ENCODE measurements at regions not wholly inside any gene's neighbourhood (a gene's known extent, or its start where the extent isn't known, plus 50 kb on each side); places are given as distances from the start of the nearest gene placed in this dataset.
"Not testable (repeated sequence)": the region's sequence is repeated elsewhere in the genome, so short reads cannot be mapped to it uniquely, and the experiment has no call there.

DNA sequence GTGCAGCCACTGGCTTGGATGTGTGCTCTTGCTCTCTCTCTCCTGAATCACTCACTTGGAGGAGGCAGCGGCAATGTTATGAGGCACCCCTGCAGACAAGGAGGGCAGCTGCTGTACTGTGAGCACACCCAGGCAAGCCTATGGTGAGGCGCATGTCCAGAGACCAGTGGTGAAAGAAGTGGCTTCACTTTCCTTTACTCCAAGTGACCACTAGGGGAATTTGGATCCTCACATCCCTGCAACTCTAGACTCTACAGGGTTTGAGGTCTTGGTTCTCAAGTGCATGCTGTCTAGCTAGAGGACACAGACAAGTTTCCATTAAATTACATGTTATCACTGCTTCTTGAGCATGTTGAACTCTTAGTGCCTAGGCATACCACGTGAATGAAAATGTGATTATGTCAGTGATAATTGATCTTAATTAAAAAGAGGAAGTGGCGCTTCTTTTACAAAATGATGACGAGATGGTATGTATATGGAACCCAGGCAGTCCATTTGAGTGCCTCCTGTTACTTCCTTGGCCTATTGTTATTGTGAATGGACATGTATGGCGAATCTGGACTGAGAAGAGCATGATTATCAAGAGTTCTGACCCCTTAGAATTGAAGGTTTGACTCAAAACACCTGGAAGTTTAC lies 181.0 kb upstream of the CDH2 start:
- DNase-seq: no peak

DNA sequence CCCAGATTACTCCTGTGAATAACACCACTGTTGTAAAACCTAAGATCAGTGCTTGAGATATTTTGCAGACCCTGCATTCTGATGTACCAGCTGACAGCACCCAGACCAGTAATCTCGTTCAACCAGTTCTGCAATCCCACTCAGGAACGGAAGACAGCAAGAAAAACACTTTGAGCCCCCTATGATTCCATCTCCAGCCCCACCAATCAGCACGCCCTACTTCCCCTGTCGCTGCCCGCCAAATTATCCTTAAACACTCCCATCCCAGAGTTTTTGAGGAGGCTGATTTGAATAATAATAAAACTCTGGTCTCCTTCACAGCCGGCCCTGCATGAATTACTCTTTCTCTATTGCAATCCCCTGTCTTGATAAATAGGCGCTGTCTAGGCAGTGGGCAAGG lies 173.9 kb upstream of the CDH2 start:
- DNase-seq: no peak

DNA sequence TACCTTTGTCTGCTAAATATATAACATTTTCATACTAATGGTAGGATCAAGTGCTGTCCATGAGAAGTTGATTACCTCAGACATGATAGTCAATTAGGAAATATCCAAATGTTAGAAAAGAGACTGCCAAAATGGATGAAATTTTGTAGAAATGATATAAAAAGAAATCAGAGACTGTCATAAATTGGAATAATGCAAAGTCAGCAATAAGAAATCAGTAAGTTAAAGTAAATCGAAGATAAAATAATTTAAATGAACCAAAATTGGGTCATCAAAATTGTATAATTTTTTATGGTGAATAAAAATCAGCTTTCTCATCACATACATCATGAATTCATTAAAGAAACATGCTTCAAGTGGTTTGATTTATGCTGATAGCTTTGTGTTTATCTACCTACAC lies 165.3 kb upstream of the CDH2 start:
- DNase-seq: no peak

DNA sequence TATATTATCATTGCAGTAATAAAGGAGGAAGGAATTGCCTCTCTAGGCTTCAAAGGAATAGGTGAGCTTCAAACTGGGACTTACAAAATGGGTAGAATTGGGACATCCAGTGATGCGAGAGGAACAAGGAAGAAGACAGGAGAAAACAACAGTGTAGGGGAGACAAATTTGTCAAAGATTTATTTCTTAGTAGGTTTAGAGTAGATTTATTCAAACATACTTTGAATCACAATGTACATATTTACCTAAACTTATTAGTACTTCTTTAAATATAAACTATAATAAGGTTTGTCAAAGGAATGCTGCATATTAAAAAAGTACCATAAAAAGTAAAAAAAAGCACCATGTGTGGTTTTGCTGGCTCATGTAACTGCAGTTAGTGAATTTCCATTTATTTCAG lies 161.4 kb upstream of the CDH2 start:
- DNase-seq: no peak

DNA sequence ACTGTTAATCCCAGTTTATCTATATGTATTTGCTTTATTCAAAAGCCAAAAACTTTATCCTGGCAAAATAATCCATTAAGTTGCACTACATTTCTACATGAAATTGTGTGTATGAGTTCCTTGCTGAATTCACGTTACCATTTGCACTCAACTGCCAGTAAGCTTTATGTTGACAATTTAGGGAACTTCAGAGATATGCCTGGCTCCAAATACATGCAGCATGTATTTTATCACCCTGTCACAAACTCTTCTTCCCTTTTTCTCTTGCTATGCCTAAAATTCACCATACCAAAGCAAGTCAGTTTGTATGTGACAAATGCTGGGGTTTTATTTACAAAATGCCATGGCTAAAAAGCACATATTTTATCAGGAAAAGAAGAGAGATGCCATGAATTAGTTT lies 157.6 kb upstream of the CDH2 start:
- no peak for DNase-seq

DNA sequence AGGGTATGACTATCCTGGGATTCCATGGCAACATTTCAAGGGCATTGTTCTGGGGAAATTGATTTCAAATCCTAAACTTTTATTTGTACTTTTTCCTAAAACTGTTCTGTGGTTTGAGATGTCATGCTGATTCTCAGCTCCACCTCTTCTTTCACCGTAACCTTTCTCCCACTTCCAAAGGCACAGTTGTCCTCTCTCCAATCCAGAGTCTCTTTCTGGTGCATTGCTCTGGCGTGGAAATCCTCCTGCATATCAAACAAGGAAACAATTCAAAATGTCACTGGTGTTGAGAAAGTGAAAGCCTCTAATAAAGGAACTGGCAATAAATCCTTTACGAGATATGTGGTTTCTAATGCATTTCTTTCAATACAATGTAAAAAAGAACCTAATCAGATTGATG lies 155.1 kb upstream of the CDH2 start:
- no peak for DNase-seq

DNA sequence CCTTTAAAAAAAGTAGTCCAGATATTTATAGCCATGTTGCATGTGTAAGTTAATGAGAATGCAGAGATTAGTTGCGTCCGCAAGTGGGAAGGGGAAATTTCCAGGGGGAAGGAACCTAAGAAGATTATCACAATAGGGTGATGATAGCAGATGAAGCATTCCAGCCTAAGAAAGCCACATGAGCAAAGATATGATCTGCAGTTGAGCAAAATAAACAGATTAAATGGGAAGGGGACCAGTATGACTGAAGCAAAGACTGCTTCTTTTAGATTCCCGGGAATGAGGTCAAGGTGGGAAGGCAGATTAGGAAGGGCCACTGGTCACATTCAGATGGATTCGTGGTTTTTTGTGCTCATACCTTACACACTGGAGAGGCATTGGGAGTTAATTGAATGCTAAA lies 154.6 kb upstream of the CDH2 start:
- DNase-seq: no peak

DNA sequence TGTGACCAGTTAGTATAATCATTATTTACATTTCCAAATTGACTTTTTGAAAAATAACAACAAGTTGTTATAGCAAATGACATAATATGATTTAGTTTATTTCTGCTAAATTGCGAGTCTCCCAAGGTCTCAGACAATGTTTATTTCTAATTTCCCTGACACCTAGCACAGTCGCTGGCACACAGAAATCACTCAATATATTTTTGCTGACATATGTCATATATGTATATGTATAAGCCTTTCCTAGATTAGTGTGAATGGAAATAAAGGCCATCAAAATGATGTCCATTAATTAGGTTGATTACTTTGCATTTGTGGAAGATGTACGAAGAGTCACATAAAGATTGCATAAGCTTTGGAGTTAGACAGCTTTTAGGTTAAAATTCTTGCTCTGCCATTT lies 136.7 kb upstream of the CDH2 start:
- no peak for DNase-seq

DNA sequence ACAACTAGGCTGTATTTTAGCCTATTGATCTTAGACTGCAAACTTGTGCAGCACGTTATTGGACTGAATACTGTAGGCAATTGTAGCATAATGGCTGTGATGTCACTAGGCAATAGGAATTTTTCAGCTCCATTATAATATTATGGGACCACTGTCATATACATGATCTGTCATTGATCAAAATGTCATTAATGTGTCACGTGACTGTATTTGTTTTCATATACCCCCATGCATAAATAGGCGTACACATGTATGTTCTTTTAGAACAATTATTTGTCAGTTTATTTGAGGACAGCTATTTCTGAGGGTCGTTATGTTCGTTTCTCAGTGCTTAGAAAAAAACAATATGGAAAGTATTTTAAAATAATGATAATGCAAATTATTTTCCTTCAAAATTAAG lies 111.9 kb upstream of the CDH2 start:
- no peak for DNase-seq

DNA sequence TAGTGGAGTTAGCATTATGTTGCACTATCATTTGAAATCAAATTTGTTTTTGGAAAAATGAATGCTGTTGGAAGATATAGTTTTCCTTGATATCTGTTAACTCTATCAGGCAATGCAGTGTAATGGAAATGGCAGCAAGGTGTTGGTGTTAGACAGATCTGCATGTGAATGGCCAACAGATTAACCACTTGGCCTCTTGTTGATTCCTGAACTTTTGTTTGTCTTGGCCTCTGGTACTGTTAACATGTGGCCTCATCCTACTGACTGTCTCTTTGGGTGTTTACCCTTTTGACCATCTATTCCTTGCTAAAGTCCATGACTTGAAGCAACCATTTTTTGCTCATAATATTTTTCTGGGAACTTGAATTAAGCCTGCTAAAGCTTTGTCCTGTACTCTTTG lies 110.2 kb upstream of the CDH2 start:
- no peak for DNase-seq

DNA sequence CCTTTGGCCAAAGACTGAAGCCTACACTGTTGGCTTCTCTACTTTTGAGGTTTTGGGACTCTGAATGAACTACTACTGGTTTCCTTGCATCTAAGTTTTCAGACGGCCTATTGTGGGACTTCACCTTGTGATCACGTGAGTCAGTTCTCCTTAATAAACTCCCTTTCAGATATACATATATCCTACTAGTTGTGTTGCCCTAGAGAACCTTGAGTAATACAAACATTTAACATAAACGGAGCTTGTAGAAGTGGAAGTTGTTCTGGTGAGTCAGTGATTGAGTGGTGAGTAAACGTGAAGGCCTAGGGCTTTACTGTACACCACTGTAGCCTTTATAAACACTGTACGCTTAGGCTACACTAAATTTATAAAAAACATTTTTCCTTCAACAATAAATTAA lies 107.2 kb upstream of the CDH2 start:
- DNase-seq: no peak

DNA sequence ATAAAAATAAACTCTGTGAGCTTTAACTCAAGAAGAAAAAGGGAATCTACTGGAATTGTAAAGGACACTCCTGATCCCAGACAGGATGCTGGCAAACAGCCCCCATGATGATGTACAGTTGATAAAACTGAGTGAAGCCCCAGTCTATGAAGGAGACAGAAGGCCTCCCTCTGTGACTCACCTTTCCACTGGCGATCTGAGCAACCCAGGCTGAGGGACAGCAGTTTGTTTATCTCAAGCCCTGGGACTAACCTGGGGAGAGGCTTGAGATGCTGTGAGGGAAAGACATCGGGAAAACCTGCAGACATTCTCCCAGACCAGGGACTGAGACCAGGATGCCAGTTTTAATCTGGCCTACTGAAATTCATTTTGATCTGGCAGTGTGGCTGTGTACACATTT lies 104.5 kb upstream of the CDH2 start:
- DNase-seq: no peak

DNA sequence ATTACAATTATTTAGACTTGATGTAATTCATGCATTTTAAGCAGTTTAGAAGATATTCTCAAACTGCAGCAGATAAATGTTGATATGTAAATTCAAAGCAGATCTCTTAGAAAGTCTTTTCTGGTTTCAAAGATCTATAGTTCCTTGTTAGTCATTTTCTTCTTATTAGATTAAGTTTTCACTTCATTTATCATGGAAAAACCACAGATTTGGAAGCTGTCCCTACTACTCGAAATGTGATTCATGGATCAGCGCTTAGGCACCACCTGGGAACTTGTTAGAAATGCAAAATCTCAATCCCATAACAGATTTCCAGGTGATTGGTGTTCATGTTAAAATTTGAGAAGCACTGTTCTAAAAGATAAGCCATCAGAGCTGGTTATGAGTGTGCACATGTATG lies 92.8 kb upstream of the CDH2 start:
- DNase-seq: no peak

DNA sequence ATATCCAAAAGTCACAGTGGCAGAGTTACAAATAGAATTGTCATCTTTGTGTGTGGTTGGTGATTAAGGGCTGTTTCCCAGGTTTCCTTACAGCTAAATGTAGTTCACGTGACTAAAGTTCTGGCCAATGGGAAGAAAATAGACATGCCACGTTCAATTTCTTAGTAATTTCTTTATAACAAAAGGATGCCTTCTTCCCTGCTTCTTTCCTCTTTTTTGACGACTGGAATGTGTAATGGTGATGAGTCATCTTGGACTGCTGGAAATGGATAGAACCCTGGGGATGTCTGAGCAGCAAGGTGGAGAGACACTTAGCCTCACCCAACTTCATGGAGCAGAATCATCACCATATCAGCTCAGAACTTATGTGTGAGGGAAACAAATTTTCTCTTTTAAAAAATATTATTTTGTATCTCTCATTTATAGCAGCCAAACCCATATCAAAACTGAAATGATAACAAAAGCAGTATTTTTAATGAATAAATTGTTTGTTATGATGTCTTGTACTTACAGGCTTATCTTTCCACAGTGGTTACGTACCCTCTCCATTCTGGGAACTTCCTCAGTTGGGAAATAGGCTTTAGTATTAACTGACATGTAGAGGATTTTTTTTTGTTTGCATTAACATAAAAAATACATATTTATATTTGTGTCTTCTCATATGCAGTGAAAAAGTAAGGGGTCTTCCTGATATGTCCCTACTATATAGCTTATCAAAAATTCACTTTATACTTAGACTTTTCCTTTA lies 91.1 kb upstream of the CDH2 start:
- DNase-seq: no peak

DNA sequence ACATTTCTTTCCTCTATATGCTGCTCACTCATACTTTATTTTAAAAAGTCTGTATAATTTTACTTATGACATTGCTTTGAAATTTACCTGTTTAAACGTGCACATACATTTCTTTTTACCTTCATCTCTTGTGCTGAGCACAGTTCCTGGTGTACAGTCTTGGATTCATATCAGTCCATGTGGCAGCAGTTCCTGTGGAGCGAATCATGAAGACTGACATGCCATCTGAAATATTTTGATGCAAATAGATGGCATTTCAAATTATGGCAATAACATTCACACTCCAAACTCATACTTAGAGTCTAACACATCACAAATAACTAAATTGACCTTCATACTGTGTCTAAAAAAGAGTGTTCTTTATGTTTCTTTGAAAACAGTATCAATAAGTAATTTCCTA lies 90.3 kb upstream of the CDH2 start:
- DNase-seq: no peak

DNA sequence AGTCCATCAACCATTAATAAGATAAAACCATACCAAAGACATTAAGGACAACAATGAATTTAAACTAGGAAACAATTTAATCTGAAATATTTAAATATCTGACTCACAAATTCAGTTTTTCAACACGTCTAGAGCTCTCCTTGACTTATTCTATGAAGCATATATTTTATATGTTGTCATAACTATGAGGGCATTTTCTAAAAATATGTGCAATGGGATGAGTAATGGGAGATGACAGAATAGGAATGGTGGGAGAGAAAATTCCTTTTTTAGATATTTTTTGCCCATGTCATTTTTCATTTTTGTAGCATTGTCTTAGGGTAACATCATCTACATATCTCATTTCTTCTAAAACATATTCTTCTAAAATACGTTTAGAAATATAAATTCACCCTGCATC lies 79.2 kb upstream of the CDH2 start:
- DNase-seq: no peak

DNA sequence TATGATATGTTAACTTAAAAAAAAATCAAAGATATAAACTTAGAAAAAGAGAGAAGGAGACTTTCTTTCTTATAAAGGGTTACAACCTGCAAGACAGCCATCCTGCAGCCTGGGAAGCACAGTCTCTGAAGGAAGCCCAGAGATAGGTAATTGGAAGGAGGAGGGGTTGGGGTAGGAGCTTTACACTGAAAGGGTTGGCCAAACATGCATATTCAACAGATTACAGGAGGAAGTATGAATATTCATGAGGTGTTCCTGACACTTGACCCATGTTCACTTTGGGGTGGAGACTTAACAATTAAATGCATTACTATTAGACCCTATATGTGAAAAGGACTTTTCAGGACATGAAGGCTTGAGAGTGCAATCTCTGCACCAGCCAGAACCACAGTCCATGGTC lies 71.7 kb upstream of the CDH2 start:
- no peak for DNase-seq

DNA sequence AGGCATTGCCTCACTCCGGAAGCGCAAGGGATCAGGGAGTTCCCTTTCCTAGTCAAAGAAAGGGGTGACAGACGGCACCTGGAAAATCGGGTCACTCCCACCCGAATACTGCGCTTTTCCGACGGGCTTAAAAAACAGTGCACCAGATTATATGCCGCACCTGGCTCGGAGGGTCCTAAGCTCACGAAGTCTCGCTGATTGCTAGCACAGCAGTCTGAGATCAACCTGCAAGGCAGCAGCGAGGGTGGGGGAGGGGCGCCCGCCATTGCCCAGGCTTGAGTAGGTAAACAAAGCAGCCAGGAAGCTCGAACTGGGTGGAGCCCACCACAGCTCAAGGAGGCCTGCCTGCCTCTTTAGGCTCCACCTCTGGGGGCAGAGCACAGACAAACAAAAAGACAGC lies 63.7 kb upstream of the CDH2 start:
- DNase-seq: not testable (repeated sequence)

DNA sequence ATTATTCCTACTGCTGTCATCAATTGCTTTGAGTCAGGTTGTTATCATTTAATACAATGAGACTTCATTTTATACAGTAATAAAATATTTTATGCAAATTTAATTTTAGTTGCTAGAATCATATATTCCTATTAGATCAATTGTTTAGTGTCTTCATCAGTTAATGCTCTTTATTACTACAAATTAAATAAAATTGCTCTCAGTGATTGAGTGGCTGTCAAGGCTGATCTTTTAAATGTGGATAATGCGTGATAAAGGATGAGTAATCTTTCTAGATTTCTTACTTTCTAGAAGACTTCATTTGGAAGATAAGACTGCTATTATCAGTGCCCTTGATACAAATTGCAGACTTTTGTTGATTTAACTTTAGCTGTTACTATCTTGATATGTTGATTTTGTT lies 59.6 kb upstream of the CDH2 start:
- no peak for DNase-seq

All from nucleus accumbens (tissue), 56 donors.